AG04449 (cell line): ENCODE measurements at regions not wholly inside any gene's neighbourhood (a gene's known extent, or its start where the extent isn't known, plus 50 kb on each side); places are given as distances from the start of the nearest gene placed in this dataset.
"Not testable (repeated sequence)": the region's sequence is repeated elsewhere in the genome, so short reads cannot be mapped to it uniquely, and the experiment has no call there.

Experiments
- CTCF ChIA-PET: fragments of 350-600 bp; formaldehyde crosslinking; extraction: SDS; loops from one replicate; lab custom pipeline; 2021; ENCODE audit warnings: antibody characterized with exemption; lab: Yijun Ruan, JAX
- POLR2A ChIA-PET: fragments of 400-600, 350-600 bp; formaldehyde crosslinking; extraction: SDS; loops from one replicate; lab custom pipeline; 2020; ENCODE audit warnings: antibody characterized with exemption, inconsistent platforms; lab: Yijun Ruan, JAX
- DNase-seq: peaks from one replicate; pipeline ENCODE4 v3.0.0-alpha.2; 2010; ENCODE audit warnings: low read depth, low spot score
- H3K4me3 ChIP-seq: 2 replicates; pipeline ENCODE4 v1.5.1; 2011; ENCODE audit warnings: low read depth, mild to moderate bottlenecking, control low read depth, low read length
- CTCF ChIP-seq: IDR thresholded peaks from one replicate; pipeline ENCODE4 v1.5.1; 2011; ENCODE audit warnings: mild to moderate bottlenecking, moderate library complexity, low read length, control low read depth, inconsistent platforms; ENCODE audit not compliant: insufficient read depth; ENCODE audit errors: missing control alignments

GRCh38 chr2:84137034-84137433, 322.0 kb downstream of the SUCLG1 start:
- no peak for DNase-seq
- CTCF ChIA-PET = no interaction called here
- no peak overlapping the region for H3K4me3 ChIP-seq
- no peak for TF ChIP-seq CTCF
- POLR2A ChIA-PET = no interaction called here

- POLR2A ChIA-PET = no interaction called here
- DNase-seq = no peak
- no peak for TF ChIP-seq CTCF
- no peak overlapping the region for H3K4me3 ChIP-seq
- CTCF ChIA-PET = no interaction called here
Observed at GRCh38 chr2:84132370-84132769, 326.7 kb downstream of the SUCLG1 start.

- no peak for DNase-seq
- ChIA-PET CTCF (no interaction called here), POLR2A (no interaction called here)
- TF ChIP-seq CTCF = no peak
- H3K4me3 ChIP-seq = no peak overlapping the region
Observed at GRCh38 chr2:84131278-84131830, 327.7 kb downstream of the SUCLG1 start.

- POLR2A ChIA-PET = no interaction called here
- no peak for DNase-seq
- no peak overlapping the region for H3K4me3 ChIP-seq
- TF ChIP-seq CTCF = no peak
- CTCF ChIA-PET = no interaction called here
Observed at GRCh38 chr2:84129018-84129417, 330.1 kb downstream of the SUCLG1 start.

- H3K4me3 ChIP-seq, POLR2A ChIA-PET, CTCF ChIA-PET, DNase-seq: not testable (repeated sequence)
Observed at GRCh38 chr2:84127812-84128211, 331.3 kb downstream of the SUCLG1 start.

- ChIA-PET POLR2A (no interaction called here), CTCF (no interaction called here)
- TF ChIP-seq CTCF = no peak
- H3K4me3 ChIP-seq = no peak overlapping the region
- DNase-seq = no peak
Observed at GRCh38 chr2:84126530-84126929, 332.6 kb downstream of the SUCLG1 start.

- CTCF ChIA-PET = no interaction called here
- no peak overlapping the region for H3K4me3 ChIP-seq
- POLR2A ChIA-PET = no interaction called here
- DNase-seq = no peak
- TF ChIP-seq CTCF = no peak
Observed at GRCh38 chr2:84126084-84126483, 333.0 kb downstream of the SUCLG1 start.
